ENCODE measurements at regions not wholly inside any gene's neighbourhood (a gene's known extent, or its start where the extent isn't known, plus 50 kb on each side); places are given as distances from the start of the nearest gene placed in this dataset.

GRCh38 chr4:128512767-128513322 is 225.2 kb upstream of the PGRMC2 start:
- TF ChIP-seq, protein P1, sequence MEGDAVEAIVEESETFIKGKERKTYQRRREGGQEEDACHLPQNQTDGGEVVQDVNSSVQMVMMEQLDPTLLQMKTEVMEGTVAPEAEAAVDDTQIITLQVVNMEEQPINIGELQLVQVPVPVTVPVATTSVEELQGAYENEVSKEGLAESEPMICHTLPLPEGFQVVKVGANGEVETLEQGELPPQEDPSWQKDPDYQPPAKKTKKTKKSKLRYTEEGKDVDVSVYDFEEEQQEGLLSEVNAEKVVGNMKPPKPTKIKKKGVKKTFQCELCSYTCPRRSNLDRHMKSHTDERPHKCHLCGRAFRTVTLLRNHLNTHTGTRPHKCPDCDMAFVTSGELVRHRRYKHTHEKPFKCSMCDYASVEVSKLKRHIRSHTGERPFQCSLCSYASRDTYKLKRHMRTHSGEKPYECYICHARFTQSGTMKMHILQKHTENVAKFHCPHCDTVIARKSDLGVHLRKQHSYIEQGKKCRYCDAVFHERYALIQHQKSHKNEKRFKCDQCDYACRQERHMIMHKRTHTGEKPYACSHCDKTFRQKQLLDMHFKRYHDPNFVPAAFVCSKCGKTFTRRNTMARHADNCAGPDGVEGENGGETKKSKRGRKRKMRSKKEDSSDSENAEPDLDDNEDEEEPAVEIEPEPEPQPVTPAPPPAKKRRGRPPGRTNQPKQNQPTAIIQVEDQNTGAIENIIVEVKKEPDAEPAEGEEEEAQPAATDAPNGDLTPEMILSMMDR (conservative IDR thresholded peaks at IDR 0.05): no peak
- TF ChIP-seq ZFX (IDR thresholded peaks at IDR 0.05): no peak
- no peak overlapping the region for H3K27ac ChIP-seq

GRCh38 chr4:128512161-128512560 is 224.5 kb upstream of the PGRMC2 start:
- no peak for TF ChIP-seq ZFX (IDR thresholded peaks at IDR 0.05)
- TF ChIP-seq, protein P1 (conservative IDR thresholded peaks at IDR 0.05): no peak

GRCh38 chr4:128510850-128511249 is 223.2 kb upstream of the PGRMC2 start:
- no peak for TF ChIP-seq ZFX (IDR thresholded peaks at IDR 0.05)
- TF ChIP-seq, protein P1 (conservative IDR thresholded peaks at IDR 0.05): no peak
- peak overlapping the region; percentile 43; the same call in 1 of the 2 replicates for H3K27ac ChIP-seq

More at GRCh38 chr4:128512161-128512560, 224.5 kb upstream of the PGRMC2 start:
- no peak overlapping the region for H3K27ac ChIP-seq

- TF ChIP-seq, protein P1 (conservative IDR thresholded peaks at IDR 0.05): no peak
- no peak for TF ChIP-seq ZFX (IDR thresholded peaks at IDR 0.05)
- no peak overlapping the region for H3K27ac ChIP-seq
Measured at GRCh38 chr4:128502818-128503527, 215.4 kb upstream of the PGRMC2 start.

- TF ChIP-seq ZFX (IDR thresholded peaks at IDR 0.05): no peak
- TF ChIP-seq, protein P1 (conservative IDR thresholded peaks at IDR 0.05): no peak
- no peak overlapping the region for H3K27ac ChIP-seq
Measured at GRCh38 chr4:128501239-128501638, 213.6 kb upstream of the PGRMC2 start.

GRCh38 chr4:128488055-128488705 is 200.6 kb upstream of the PGRMC2 start:
- no peak for TF ChIP-seq ZFX (IDR thresholded peaks at IDR 0.05)
- TF ChIP-seq, protein P1 (conservative IDR thresholded peaks at IDR 0.05): no peak
- H3K27ac ChIP-seq: no peak overlapping the region

- TF ChIP-seq, protein P1 (conservative IDR thresholded peaks at IDR 0.05): no peak
- no peak for TF ChIP-seq ZFX (IDR thresholded peaks at IDR 0.05)
Measured at GRCh38 chr4:128484896-128485295, 197.3 kb upstream of the PGRMC2 start.

More at GRCh38 chr4:128484896-128485295, 197.3 kb upstream of the PGRMC2 start:
- H3K27ac ChIP-seq: no peak overlapping the region
